Chondrocyte (in vitro differentiated cells): ENCODE measurements at regions not wholly inside any gene's neighbourhood (a gene's known extent, or its start where the extent isn't known, plus 50 kb on each side); places are given as distances from the start of the nearest gene placed in this dataset.

Experiments used
- DNase-seq: peaks from one replicate; pipeline ENCODE4 v3.0.0; 2021; ENCODE audit warnings: mixed read lengths, low spot score
- H3K27ac Mint-ChIP-seq: one replicate; pipeline ENCODE4 v1.8.0; 2021; ENCODE audit warnings: mild to moderate bottlenecking, moderate library complexity, mixed read lengths; ENCODE audit not compliant: unreplicated experiment
- H3K27me3 Mint-ChIP-seq: 2 replicates; pipeline ENCODE4 v1.8.0; 2021; ENCODE audit warnings: low read depth, mixed read lengths
- H3K36me3 Mint-ChIP-seq: 2 replicates; pipeline ENCODE4 v1.8.0; 2021; ENCODE audit warnings: low read depth, mixed read lengths
- H3K4me1 Mint-ChIP-seq: 2 replicates; pipeline ENCODE4 v1.8.0; 2021; ENCODE audit warnings: low read depth, mild to moderate bottlenecking, mixed read lengths
- H3K4me3 Mint-ChIP-seq: one replicate; pipeline ENCODE4 v1.8.0; 2021; ENCODE audit warnings: mild to moderate bottlenecking, moderate library complexity, mixed read lengths; ENCODE audit not compliant: unreplicated experiment
- H3K9me3 Mint-ChIP-seq: 2 replicates; pipeline ENCODE4 v1.8.0; 2021; ENCODE audit warnings: low read depth, mixed read lengths
- CTCF ChIP-seq: fragments of 200-600 bp; sonication (generic); IDR thresholded peaks from 2 replicates; pipeline ENCODE4 v1.5.0; 2021; ENCODE audit warnings: antibody characterized with exemption, mild to moderate bottlenecking, moderate library complexity

- peak; percentile 93 for TF ChIP-seq CTCF
- no peaks in the 10 kb centered on the region for H3K27me3 Mint-ChIP-seq
- DNase-seq, result no peak
- H3K36me3 Mint-ChIP-seq, result no peaks in the 10 kb centered on the region
- H3K9me3 Mint-ChIP-seq, result peaks cover 3% of the 10 kb centered on the region
- H3K4me3 Mint-ChIP-seq, result peak overlapping the region; percentile 50
- peaks cover 12% of the 10 kb centered on the region for H3K4me1 Mint-ChIP-seq
- H3K27ac Mint-ChIP-seq, result peak overlapping the region; percentile 50
Observed at GRCh38 chr9:86434039-86434726, 80.0 kb upstream of the TUT7 start.

- H3K36me3 Mint-ChIP-seq, result no peaks in the 10 kb centered on the region
- no peak for DNase-seq
- no peaks in the 10 kb centered on the region for H3K4me1 Mint-ChIP-seq
- TF ChIP-seq CTCF, result no peak
- H3K27me3 Mint-ChIP-seq, result peaks cover 2% of the 10 kb centered on the region
- H3K27ac Mint-ChIP-seq, result no peak overlapping the region
- peaks cover 4% of the 10 kb centered on the region for H3K9me3 Mint-ChIP-seq
- H3K4me3 Mint-ChIP-seq, result no peak overlapping the region
Observed at GRCh38 chr9:86424251-86424891, 70.2 kb upstream of the TUT7 start.

GRCh38 chr9:86413971-86414880 is 60.0 kb upstream of the TUT7 start:
- H3K9me3 Mint-ChIP-seq, result no peaks in the 10 kb centered on the region
- no peak overlapping the region for H3K4me3 Mint-ChIP-seq
- H3K4me1 Mint-ChIP-seq, result no peaks in the 10 kb centered on the region
- H3K27ac Mint-ChIP-seq, result no peak overlapping the region
- no peak for DNase-seq
- no peaks in the 10 kb centered on the region for H3K36me3 Mint-ChIP-seq
- peak; percentile 95 for TF ChIP-seq CTCF
- H3K27me3 Mint-ChIP-seq, result no peaks in the 10 kb centered on the region

- DNase-seq, result no peak
- no peak overlapping the region for H3K4me3 Mint-ChIP-seq
- no peak overlapping the region for H3K27ac Mint-ChIP-seq
- TF ChIP-seq CTCF, result no peak
- H3K9me3 Mint-ChIP-seq, result no peaks in the 10 kb centered on the region
- peaks cover 29% of the 10 kb centered on the region for H3K4me1 Mint-ChIP-seq
- no peaks in the 10 kb centered on the region for H3K36me3 Mint-ChIP-seq
- H3K27me3 Mint-ChIP-seq, result no peaks in the 10 kb centered on the region
Observed at GRCh38 chr9:86410281-86410680, 56.1 kb upstream of the TUT7 start.

- no peak for TF ChIP-seq CTCF
- Mint-ChIP-seq H3K4me3 (no peak overlapping the region), H3K27me3 (no peaks in the 10 kb centered on the region), H3K4me1 (peaks cover 31% of the 10 kb centered on the region), H3K36me3 (no peaks in the 10 kb centered on the region), H3K27ac (no peak overlapping the region), H3K9me3 (no peaks in the 10 kb centered on the region)
- DNase-seq, result no peak
Observed at GRCh38 chr9:86408121-86408520, 53.9 kb upstream of the TUT7 start.
